PFSK-1 (cell line): ENCODE measurements at regions not wholly inside any gene's neighbourhood (a gene's known extent, or its start where the extent isn't known, plus 50 kb on each side); places are given as distances from the start of the nearest gene placed in this dataset.

Source experiments
- POLR2AphosphoS5 ChIP-seq: IDR thresholded peaks from 2 replicates; pipeline ENCODE4 v1.6.1; 2012; ENCODE audit warnings: low read depth, mild to moderate bottlenecking, control low read depth, low read length, moderate library complexity
- REST ChIP-seq, 2 experiments: IDR thresholded peaks; 2 replicates each; pipeline versions ENCODE4 v1.6.1 to v1.8.0; 2011 to 2012; ENCODE audit warnings: low read depth in 2 of 2, low read length in 2 of 2, control low read depth in 1 of 2, inconsistent platforms in 1 of 2, mild to moderate bottlenecking in 1 of 2, moderate library complexity in 1 of 2; ENCODE audit not compliant: insufficient read depth in 1 of 2

DNA sequence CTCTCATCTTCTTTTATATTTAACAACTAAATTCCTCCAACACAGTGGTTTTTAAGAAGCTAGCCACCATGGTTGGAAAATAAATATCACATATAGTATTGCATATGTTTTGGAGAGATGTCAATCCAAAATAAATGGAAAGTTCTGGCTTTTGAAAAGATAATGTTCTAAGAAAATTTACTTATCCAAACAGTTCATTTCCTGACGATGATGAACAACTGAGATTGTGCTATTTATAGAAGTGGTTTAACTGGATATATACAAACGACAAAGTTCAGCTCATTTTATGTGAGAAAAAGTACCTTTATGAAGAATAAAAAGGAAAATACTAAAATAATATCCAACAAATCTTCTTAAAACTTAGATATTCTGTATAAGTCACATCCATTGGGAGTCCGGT lies 174.7 kb downstream of the MZT1 start:
- TF ChIP-seq REST (IDR thresholded peaks at IDR 0.05; ENCODE audit: insufficient read depth in 1 of 2, low read depth in 2 of 2, low read length in 2 of 2) (no peak), POLR2AphosphoS5 (no peak)
